NCI-H2029 treated with DMSO at 0.1 percent for 48 hours (cell line): ENCODE measurements at regions not wholly inside any gene's neighbourhood (a gene's known extent, or its start where the extent isn't known, plus 50 kb on each side); places are given as distances from the start of the nearest gene placed in this dataset.

ENCODE experiments used
- DNase-seq: peaks from one replicate; lab custom pipeline; 2025; lab: John Stamatoyannopoulos, UW

DNA sequence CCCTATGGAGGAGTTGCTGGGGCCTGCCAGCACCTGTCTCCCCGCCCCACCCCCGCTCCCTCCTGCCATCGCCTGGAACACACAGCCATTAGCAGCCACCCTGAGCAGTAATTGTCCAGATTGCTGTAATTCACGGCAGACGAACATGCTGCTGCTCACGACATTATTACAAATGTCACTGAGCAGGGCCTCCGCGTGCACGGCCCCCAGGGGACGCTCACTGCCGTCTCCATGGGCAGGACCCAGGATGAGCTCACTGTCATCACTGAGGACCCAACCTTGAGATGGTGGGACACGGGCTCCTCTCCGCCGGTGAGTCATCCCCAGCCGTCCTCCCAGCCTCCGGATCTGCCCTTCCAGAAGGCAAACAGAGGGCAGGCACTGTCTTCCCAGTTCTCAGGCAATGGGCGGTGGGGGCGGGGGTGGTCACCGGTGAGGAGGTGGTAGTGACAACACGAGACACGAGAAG, 100.4 kb downstream of the RFLNA start:
- DNase-seq, result no peak

DNA sequence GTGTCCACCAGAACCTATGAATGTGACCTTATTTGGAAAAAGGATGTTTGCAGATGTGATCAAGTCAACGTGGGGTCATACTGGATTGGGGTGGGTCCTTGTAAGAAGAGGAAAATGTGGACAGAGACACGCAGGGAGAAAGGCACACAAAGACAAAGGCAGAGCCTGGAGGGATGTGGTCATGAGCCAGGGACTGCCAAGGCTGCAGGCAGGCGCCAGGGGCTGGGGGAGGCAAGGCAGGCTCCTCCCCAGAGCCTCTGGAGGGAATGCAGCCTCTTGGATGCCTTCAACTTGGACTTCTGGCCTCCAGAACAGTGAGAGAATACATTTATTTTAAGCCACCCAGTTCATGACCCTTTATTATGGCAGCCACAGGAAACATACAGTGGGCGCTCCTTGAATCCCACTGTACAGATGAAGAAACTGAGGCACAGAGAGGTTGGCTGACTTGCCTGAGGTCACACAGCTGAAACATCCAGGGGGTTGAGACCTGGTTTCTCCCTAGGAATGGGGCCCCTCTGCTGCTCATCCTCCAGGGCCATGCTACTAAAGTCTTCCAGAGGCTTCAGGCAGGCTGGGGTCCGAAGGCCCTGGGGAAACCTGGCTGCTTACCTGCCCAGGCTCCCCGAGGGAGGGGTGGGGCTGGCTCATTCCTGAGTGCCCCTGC, 99.7 kb downstream of the RFLNA start:
- no peak for DNase-seq

DNA sequence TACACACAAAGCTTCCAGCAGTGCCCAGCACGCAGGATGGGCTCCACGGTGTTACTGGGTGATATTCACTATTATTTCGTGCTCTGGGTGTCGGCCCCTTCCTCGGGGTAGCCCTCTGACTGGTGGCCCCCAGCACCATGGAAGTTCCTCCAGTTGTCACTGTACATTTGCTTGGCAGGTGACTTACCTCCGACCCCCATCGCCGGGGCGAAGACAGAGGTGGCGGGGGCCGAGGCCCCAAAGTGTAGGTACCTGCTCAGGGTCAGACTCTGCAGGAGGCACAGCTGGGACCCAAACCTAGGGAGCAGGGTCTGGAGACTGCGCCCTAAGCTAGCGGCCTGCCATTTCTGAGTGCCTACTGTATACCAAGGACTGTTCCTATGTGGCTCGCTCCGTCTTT, 98.9 kb downstream of the RFLNA start:
- DNase-seq, result no peak

DNA sequence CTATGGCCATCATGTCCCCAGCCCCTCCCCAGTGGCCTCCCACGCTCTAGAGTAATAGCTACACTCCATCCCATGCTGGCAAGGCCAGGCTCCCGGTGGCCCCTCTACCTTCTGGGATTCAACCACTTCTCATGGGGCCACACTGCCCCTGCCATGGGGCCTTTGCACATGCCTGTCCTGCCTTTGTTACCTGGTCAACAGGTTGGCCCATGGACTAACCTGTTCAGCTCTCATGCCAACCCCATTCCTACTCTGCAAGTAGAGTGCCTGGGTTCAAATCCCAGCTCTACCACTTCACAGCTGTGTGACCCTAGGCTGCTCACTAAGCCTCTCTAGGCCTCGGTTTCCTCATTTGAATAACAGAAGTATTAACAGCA, 98.5 kb downstream of the RFLNA start:
- DNase-seq, result no peak

DNA sequence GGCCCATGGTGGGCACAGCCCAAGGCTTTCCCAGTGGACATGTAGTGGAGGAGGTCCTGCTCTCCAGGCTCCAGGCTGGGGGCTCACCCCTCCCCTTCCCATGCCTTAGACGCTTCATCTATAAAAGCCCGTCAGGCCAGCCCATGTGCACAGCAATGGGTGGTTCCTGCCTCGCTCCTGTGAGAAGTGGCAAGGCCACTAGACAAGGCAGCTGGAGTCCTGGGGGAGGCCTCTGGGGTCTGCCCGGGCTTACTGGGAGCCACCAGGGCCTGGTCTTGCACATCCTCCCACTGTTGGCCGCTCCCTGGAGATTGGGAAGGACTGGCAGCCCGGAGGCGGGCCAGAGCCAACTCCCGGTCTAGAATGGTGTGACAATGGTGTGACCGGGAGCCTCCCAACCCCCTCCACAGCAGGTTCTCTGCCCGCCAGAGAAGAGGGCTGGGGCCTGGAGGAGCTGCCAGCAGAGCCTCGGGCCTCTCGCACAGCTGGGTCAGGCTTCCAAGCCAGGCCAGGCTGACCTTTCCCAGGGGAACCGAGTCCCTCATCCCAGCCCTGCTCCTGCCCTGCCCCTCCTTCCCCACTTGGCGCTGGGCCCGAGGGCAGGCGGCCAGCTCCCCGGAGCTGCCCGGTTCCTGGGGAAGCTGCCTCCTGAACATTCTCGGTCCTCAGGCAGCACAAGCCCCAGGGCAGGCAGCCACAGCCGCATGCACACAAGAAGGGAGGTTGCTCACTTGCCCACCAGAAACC, 97.9 kb downstream of the RFLNA start:
- DNase-seq, result no peak

DNA sequence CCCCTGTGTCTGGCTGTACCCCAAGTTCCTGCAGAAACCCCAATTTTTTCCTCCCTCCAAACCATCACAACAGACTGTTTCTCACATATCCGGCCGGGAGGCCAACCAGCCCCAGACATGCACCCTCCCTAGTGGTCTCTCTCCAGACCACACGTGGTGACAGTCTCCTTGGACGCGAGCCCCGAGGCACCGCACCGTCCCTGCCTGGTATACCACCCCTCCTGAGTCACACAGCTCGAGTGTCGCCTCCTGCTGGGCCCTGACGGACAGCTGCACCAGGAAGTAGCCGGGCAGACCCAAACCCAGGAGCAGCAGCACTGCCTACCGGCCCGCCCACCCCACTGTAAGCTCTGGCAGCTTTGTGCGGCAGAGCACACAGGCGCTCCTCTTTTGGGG, 97.4 kb downstream of the RFLNA start:
- DNase-seq, result no peak

DNA sequence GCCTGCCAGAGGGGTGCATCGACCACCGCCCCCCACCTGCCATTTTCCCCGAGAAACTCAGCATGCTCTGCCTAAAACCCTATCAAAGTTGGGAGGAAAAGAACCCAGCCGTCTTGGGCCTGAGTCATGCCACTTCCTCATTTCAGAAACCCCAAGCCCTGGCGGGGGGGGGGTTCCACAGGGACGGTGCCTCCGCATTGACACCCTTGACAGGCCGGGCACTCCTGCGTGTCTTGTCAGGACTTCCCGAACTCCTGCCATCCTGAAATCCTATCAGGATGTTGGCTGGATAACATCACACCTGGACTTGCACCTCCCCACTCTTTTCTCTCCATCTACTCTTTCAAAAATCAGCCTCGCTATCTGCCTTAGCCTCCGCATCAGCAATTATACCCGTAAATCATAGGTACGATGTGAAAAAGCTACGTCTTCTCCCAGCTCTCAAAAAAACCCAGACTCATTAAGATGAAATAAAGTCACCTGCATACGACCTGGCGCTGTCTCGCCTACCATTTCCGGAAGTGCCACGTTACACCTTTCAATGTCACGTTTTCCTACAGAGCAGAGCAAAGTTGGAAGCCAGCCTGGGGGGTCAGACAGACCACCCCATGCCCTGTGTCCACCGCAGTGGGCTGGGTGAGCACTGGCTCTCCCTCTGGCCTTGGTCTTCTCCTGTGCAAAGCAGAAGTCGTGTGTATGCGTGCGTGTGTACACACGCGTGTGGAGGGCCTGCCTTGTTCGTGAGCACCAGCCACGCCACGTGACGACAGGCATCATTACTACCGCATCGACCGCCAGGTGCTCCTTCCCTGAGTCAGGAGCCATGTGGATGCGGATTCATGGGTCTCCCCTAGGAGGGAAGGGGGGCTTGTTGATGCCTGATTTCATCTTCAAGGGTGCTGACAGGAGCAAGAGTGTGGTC, 96.7 kb downstream of the RFLNA start:
- DNase-seq, result no peak

DNA sequence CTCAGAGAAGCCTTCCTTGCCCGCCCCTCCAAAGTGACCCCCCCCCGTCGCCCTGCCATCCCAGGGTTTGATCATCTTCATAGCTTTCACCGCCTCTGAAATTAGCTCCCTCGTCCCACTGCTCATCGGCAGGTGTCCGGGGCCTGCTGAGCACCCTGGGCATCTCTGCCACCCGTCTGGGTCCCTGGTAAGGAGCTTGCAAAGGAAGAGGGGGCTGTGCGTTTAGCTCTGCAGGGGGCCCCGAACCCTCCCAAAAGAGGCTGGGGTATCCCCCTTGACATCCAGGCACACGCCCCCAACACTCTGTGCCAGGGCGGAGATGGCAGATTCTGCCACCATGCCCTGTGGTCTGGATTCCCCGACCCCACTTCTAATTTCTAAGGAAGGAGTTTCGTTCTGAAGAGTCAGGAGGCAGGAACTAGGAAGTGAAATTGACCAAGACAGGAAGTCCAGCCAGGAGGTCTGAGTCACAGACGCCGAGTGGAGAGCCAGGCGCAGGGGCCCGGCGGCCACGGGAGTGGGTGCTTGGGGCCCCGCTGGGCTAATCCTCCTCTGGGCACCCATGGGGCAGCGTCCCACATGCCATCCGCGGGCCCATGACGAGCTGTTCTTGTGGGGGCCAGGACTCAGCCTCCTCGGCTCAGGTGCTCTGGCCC, 95.7 kb downstream of the RFLNA start:
- no peak for DNase-seq

DNA sequence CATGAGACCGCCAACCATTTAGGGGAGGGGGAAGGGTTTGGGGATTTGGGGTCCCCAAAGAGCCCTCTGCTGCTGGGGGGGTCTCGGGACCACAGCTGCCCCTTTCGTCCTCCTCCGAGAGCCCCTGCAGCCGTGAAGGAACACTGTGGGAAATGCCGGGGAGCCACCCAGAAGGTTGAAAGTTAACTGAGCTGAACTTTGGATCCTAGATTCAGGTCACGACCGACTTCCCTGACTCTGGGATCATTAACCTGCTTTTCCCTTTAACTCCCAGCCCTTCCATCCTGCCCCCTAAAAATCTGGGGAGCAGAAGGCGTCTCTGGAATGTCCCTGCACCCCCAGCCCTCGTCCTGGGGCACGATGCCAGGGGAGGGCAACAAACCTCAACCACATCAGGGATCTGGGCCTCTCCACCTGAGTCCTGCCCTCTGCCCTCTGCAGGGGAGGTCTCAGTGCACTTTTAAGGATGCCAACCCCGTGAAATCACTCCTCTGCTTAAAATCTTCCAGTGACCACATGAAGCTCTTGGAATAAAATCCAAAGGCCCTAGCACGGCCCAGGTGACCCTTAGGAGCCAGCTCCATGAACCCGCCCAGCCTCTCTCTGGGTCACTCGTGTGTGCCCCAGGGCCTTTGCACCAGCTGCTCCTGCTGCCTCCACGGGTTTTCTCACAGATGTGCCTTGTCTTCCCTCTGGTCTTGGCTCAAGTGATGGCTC, 95.0 kb downstream of the RFLNA start:
- DNase-seq, result no peak

DNA sequence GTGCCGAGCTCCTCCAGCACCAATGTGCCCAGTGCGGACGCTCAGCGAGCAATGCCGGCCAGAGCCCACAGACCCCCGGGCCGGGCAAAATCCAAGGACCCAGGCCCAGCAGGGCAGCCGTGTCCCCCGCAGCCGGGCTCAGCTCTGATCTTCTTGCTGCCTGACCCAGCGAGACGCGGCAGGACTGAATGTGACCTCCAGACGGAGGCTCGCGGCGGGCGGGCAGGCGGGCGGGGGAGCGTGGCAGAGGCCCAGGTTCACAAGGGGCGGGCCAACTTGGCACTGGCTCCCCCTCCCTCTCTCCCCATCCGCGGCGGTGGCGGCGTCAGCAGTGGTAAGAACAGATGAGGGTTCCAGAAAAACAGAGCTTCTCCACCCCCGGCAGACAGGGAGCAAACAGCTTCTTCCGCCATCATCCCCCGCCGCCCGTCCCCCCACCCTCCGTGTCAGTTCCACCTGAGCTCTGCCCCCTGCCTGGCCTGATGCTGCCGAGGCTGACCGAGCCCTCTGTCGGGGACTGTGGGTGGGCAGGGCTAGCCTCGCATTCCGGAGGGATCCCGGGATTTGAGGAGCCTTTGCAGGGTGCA, 94.3 kb downstream of the RFLNA start:
- DNase-seq, result peak; percentile 26

DNA sequence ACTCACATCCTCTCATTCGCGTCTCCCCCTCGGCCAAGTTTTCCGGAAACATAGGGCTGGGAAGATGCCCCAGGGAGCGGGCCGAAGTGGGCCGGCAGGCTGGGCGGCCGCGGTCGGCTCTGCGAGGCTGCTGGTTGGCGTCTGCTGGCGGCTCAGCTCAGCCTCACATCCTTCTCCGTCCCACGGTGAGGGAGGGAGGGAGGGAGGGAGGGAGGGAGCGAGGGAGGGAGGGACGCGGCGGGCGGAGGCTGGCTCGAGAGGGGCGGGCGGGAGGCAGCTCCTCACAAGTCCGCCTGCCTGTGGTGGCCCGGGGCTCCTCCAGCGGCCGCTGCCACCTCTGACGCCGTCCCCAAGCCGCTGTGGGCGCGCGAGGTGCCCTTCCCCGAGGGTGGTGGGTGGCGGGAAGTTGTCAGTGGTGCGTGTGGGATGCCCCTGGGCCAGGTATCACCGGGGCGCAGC, 93.8 kb downstream of the RFLNA start:
- no peak for DNase-seq

DNA sequence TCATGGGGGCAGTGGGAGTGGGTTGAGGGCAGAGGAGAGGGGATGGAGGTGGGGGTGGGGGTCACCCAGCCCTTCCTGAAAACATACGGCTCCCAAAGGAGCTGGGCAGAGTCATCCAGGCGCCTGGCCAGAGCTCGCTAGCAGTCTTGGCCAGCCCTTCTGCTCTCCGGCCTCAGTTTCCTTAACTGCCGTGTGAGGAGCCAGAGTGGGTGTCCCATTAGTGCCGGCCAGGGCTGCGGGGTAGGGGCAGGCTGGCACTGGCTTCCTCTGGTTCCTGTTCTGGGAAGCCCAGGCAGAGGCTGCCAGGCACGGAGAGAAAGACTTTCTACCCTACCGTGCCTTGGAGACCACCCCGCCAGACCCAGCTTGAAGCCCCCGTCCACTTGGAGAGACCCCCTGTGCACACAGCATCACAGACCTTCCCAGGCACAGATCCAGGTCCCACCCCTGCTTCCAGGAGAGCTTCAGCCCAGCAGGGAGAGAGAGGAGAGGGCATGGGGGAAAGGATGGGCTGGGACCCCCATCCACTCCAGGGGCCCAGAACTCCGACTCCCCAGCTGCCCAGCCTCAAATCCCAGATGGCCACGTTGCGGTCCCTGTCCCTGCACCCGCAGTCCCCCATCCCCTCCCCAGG, 93.3 kb downstream of the RFLNA start:
- DNase-seq, result no peak

DNA sequence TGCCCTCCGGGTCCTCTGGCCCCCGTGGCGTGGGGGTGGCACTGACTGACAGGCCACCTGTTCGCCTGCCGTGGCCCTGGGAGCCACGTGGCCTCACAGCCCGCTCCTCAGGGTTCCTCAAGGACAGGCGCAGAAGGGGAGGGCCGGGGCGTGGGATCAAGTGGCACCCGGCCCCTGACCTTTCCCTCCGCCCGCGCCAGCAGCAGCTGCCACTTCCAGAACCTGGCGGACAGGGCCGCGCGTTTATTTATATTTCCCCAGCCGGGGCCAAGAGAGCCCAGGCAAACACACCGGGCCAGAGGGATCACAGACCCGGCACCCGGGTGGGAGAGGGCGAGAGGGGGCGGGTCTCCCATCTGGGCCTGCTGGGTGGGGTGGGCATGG, 92.6 kb downstream of the RFLNA start:
- no peak for DNase-seq

DNA sequence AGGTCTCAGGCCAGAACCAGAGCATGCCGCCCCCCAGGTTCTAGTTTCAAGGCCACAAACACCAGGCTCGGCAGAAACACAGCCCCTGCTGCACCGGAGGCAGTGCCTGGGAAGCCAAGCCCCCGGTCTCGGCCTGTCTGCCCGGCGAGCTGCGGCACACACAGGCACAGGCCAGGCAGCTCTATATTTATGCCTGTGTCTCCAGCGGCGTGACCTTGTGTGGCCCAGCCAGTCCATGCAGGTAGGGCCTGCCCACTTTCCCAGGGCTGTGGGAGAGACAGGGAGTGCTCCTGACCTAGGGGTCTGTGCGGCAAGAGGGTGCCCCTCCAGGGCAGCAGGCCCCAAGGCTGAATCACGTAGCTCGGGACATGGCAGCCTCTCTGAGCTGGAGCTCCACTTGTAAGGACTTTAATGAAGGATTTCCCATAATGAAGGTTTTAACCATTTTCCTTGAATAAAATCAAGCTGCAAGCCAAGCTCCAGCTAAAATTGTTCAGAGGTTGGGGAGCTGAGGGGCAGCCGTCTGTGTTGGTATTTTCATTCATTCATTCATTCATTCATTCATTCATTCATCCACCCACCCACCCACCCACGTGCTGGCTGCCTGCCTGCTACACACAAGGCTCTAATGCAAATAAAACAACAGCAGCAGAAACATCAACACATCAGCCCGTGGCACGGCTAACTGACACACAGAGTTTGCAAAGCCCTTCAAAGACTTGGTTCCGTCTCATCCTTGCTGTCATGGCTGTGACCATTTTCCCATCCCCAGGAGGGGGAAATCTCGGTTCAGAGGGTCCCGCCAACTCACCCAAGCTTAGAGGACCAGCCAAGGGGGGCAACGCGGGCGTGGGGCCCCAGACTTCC, 92.0 kb downstream of the RFLNA start:
- DNase-seq, result no peak

DNA sequence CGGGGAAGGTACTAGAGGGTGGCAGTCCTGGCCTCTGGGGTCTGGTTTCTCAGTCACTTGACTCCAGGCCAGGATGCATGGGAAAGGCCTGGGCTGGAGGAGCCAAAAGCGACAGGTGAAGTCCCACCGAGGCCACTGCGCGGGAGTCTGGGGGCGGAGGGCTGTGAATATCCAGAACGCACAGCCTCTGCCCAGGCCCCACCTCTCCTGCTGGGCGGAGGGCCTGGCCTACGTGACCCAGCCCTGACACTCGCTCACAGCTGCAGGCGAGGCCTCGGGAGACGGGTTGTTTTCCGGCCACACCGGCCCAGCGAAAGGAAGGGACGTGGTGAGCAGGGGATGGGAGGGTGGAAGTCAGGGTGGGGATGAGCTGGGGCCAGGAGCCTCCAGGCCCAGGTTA, 91.2 kb downstream of the RFLNA start:
- no peak for DNase-seq

DNA sequence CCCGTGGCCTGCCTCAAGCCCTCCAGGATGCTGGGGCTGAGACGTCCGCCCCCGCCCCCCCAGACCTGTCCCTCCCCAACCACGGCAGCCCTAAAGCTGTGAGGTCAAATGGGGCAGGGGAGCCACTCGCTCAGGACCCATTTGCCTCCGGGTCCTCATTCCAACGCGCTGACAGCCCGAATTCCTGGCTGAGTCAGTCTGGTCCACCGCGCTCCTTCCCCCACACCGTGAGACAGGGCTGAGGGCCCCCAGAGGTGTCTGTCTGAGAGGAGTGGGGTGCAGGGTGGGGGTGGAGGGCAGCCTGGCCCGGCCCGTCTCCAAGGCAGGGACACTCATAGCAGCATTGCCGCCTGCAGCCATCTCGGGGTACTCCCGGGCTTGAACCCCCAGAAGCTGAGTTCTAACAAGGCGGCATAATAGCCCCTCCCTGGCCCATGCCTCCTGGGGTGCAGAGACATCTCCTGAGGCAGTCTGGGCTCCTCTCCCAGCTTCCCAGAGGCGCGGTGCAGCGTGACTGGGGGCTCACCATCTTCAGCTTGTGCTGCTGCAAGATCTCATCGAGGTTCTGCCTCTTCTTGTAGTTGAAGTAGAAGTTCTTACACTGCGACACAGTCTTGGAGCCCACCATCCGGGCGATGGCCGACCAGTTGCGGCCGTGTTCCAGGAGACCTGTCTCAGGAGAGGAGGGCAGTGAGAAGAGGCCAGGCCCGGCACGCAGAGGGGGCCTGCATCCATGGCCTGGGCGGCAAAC, 90.5 kb downstream of the RFLNA start:
- DNase-seq, result no peak

DNA sequence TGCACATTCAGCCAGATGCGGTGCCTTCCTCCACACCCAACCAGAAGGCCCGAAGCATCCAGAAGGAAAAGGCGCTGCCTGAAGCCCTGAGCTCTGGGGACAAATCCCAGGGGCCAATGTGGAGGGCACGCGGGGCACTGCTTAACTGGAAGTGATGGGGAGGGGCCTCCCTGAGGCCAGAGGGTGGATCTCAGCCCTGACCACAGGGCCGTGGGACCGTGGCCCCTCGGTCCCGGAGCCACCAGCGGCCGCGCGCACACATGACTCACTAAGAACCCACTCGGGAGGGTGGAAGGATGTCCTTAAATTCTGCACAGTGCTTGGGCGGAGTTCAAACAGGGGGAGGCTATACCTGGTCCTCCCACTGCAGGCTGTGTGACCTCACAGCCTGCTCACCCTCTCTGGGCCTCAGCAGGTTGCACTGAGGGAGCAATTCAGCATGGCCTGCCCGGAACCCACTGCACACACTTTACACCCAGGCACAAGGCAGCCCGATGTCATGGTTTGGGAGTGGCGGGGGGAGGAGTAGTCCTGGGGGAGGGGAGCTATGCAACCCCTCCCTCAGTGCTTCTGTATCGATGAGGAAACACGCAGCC, 89.5 kb downstream of the RFLNA start:
- no peak for DNase-seq

DNA sequence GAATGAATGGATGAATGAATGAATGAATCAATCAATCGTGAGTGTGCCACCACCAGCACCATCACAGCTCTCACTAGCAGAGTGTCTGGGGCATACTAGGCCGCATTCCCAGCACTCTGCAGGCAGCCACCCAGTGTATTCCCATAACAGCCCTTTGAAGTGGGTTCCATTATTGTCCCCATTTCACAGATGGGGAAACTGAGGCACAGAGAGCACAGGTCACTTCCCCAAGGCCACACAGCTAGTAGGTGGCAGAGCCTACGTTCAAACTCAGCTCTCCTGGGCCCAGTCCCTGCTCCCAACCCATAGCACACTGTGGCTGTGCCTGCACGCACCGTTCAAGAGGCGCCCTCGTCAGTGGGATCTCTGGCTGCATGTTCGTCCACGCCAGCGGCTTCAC, 88.1 kb downstream of the RFLNA start:
- no peak for DNase-seq
